Esophagus muscularis mucosa (tissue), 4 donors: ENCODE measurements at regions not wholly inside any gene's neighbourhood (a gene's known extent, or its start where the extent isn't known, plus 50 kb on each side); places are given as distances from the start of the nearest gene placed in this dataset.
"Not testable (repeated sequence)": the region's sequence is repeated elsewhere in the genome, so short reads cannot be mapped to it uniquely, and the experiment has no call there.

Experiments
- DNase-seq: peaks from one replicate; pipeline ENCODE4 v3.0.0-alpha.2; 2017; ENCODE audit errors: extremely low spot score
- H3K27ac ChIP-seq, 4 donors: fragments of 200-600 bp; sonication (generic); replicated peaks in 1 of 4; 1 replicate in 3 of 4; 2 replicates in 1 of 4; pipeline ENCODE4 v1.5.1; 2016 to 2019; ENCODE audit warnings: mild to moderate bottlenecking in 1 of 4
- H3K27me3 ChIP-seq, 4 donors: fragments of 200-600 bp; sonication (generic); one replicate each; pipeline versions ENCODE4 v1.5.1 to v1.6.0; 2016 to 2019
- H3K36me3 ChIP-seq, 4 donors: fragments of 200-600 bp; sonication (generic); one replicate each; pipeline ENCODE4 v1.5.1; 2016 to 2019
- H3K4me1 ChIP-seq, 4 donors: fragments of 200-600 bp; sonication (generic); one replicate each; pipeline ENCODE4 v1.5.1; 2016 to 2019
- H3K4me3 ChIP-seq, 4 donors: fragments of 200-600 bp; sonication (generic); 1 replicate in 2 of 4; 2 replicates in 2 of 4; pipeline ENCODE4 v1.5.1; 2016 to 2019; ENCODE audit warnings: mild to moderate bottlenecking in 4 of 4, moderate library complexity in 1 of 4
- H3K9me3 ChIP-seq, 4 donors: fragments of 200-600 bp; sonication (generic); 1 replicate in 3 of 4; 2 replicates in 1 of 4; pipeline ENCODE4 v1.5.1; 2016 to 2019
- CTCF ChIP-seq, 3 experiments: fragments of 200-600 bp in 2 of 3; fragments of 450-650 bp in 1 of 3; sonication (generic) in 2 of 3; IDR thresholded peaks; one replicate each; pipeline ENCODE4 v1.5.1; 2017 to 2019; ENCODE audit warnings: antibody characterized with exemption in 3 of 3, mild to moderate bottlenecking in 2 of 3, moderate library complexity in 1 of 3
- EP300 ChIP-seq: sonication (generic); formaldehyde crosslinking; IDR thresholded peaks from one replicate; pipeline ENCODE4 v1.6.1; 2017; ENCODE audit warnings: antibody characterized with exemption
- POLR2A ChIP-seq: fragments of 450-650 bp; IDR thresholded peaks from one replicate; pipeline ENCODE4 v1.6.1; 2017; ENCODE audit warnings: antibody characterized with exemption, moderate library complexity, mild to moderate bottlenecking, low read depth
- POLR2AphosphoS5 ChIP-seq, 2 donors: sonication (generic); formaldehyde crosslinking; IDR thresholded peaks; one replicate each; pipeline ENCODE4 v1.6.1; 2017; ENCODE audit warnings: antibody characterized with exemption in 2 of 2
- WGBS: methylation state at CpG from one replicate; pipeline ENCODE4 v1.1.5; 2018; 5-methylcytosine and 5-hydroxymethylcytosine counted together
- intact Hi-C: fragments of 100-400 bp; cut with DNase I; formaldehyde crosslinking; loops from one replicate; pipeline ENCODE4 v1.15.1; 2023

GRCh38 chr3:31196881-31197364 is 302.5 kb upstream of the GADL1 start:
- TF ChIP-seq CTCF (IDR thresholded peaks at IDR 0.05), result no peak
- TF ChIP-seq POLR2AphosphoS5 (IDR thresholded peaks at IDR 0.05), result no peak

GRCh38 chr3:31197941-31198340 is 303.5 kb upstream of the GADL1 start:
- H3K27me3 ChIP-seq, result no peaks in the 10 kb centered on the region
- H3K27ac ChIP-seq, result no peak overlapping the region
- H3K4me3 ChIP-seq, result no peak overlapping the region
- no peaks in the 10 kb centered on the region for H3K9me3 ChIP-seq
- no peaks in the 10 kb centered on the region for H3K36me3 ChIP-seq
- WGBS, result 96% methylated on average over 2 of the region's 2 CpGs
- no peak for DNase-seq
- H3K4me1 ChIP-seq, result peaks cover 0 to 5% (median 0%) of the 10 kb centered on the region in 4 donors
- no peak for TF ChIP-seq EP300
- no peak for TF ChIP-seq POLR2AphosphoS5 (IDR thresholded peaks at IDR 0.05)
- no peak for TF ChIP-seq POLR2A
- no peak for TF ChIP-seq CTCF (IDR thresholded peaks at IDR 0.05)
- intact Hi-C loops, result no loop called here

More at GRCh38 chr3:31196881-31197364, 302.5 kb upstream of the GADL1 start:
- intact Hi-C loops, result no loop called here
- Histone ChIP-seq H3K36me3 (no peaks in the 10 kb centered on the region), H3K4me1 (peaks cover 0 to 5% (median 0%) of the 10 kb centered on the region in 4 donors), H3K27me3 (no peaks in the 10 kb centered on the region), H3K4me3 (no peak overlapping the region), H3K27ac (no peak overlapping the region), H3K9me3 (no peaks in the 10 kb centered on the region)
- no peak for DNase-seq
- WGBS, result 74% methylated on average over 7 of the region's 7 CpGs

- H3K27ac ChIP-seq, result no peak overlapping the region
- H3K4me3 ChIP-seq, result no peak overlapping the region
- intact Hi-C loops, result no loop called here
- no peak for DNase-seq
- peaks cover 0 to under 1% (median 0%) of the 10 kb centered on the region in 4 donors for H3K4me1 ChIP-seq
- no peaks in the 10 kb centered on the region for H3K36me3 ChIP-seq
- TF ChIP-seq CTCF (IDR thresholded peaks at IDR 0.05), result no peak
- no peak for TF ChIP-seq EP300
- TF ChIP-seq POLR2AphosphoS5 (IDR thresholded peaks at IDR 0.05), result no peak
- H3K9me3 ChIP-seq, result no peaks in the 10 kb centered on the region
- H3K27me3 ChIP-seq, result no peaks in the 10 kb centered on the region
These were observed 304.4 kb upstream of the GADL1 start for GRCh38 chr3:31198890-31199289.

GRCh38 chr3:31203960-31204795 is 309.7 kb upstream of the GADL1 start:
- H3K27ac ChIP-seq, result no peak overlapping the region
- H3K4me1 ChIP-seq, result no peaks in the 10 kb centered on the region
- H3K27me3 ChIP-seq, result no peaks in the 10 kb centered on the region
- no peak for TF ChIP-seq POLR2AphosphoS5 (IDR thresholded peaks at IDR 0.05)
- no peak for TF ChIP-seq CTCF (IDR thresholded peaks at IDR 0.05)
- H3K4me3 ChIP-seq, result no peak overlapping the region
- DNase-seq, result no peak
- H3K9me3 ChIP-seq, result no peaks in the 10 kb centered on the region
- 90% methylated on average over 5 of the region's 5 CpGs for WGBS
- intact Hi-C loops, result no loop called here
- H3K36me3 ChIP-seq, result no peaks in the 10 kb centered on the region

GRCh38 chr3:31204796-31205056 is 310.3 kb upstream of the GADL1 start:
- WGBS, result 98% methylated on average over 4 of the region's 4 CpGs
- DNase-seq, H3K36me3 ChIP-seq, H3K9me3 ChIP-seq, H3K4me1 ChIP-seq, H3K27me3 ChIP-seq, H3K27ac ChIP-seq, H3K4me3 ChIP-seq, intact Hi-C loops: not testable (repeated sequence)
